C1 segment of cervical spinal cord (tissue), 14 donors: ENCODE measurements at regions not wholly inside any gene's neighbourhood (a gene's known extent, or its start where the extent isn't known, plus 50 kb on each side); places are given as distances from the start of the nearest gene placed in this dataset.
"Not testable (repeated sequence)": the region's sequence is repeated elsewhere in the genome, so short reads cannot be mapped to it uniquely, and the experiment has no call there.

Source experiments
- DNase-seq, 14 donors: peaks; one replicate each; lab custom pipeline; 2025; lab: John Stamatoyannopoulos, UW

DNA sequence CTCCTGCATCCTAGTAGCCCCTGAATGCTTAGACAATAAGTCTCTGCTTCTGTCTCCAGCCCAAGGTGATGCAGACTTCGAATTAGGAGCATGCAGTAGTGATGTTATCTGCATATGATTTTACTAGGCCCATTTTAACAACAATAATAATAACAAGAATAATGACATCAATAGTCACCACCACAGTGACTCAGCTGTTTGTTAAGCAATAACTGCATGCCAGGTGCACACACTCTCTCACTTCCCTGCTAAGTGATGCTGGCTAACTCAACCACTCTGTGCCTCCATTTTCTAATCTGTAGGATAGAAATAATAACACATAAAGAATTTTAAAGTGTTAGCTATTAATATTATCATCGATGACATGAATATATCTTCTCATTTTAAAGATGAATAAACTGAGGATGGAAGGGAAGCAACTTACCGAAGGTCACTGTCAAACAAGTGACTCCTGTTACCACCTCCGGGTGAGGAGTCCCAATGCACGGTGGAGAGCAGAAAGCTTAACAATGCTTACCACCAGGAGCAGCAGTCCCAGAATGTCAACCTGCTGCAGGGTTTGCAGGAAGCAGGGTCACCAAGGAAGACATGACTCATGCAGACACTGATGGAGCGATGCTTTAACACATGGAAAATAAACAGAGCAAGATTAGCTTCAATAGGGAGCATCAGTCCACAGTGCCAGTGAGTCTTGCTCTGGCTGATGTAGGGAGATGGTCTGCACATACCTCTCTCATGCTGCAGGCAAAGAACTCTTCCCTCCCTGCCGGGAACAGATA lies 290.2 kb downstream of the SPATA17 start:
- DNase-seq = no peak

DNA sequence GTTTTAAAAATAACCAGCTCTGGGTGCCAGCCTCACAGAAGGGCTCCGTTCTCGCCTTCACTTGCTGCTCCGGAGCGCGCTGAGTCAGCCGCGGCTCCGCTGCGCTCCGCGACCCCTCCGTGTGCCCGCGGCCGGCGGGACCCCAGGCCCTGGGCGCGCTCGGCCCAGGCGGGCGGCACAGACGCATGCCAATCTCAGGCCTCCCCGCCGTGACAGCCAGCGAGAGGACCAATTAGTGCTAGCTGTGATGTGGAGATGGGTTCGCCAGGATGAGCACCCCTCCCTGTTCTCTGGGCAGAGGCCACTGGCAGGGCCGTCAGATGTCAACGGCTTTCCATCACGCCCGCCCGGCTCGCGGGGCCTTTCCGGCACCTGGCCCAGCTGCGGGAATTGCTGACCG lies 293.8 kb downstream of the SPATA17 start:
- no peak for DNase-seq

DNA sequence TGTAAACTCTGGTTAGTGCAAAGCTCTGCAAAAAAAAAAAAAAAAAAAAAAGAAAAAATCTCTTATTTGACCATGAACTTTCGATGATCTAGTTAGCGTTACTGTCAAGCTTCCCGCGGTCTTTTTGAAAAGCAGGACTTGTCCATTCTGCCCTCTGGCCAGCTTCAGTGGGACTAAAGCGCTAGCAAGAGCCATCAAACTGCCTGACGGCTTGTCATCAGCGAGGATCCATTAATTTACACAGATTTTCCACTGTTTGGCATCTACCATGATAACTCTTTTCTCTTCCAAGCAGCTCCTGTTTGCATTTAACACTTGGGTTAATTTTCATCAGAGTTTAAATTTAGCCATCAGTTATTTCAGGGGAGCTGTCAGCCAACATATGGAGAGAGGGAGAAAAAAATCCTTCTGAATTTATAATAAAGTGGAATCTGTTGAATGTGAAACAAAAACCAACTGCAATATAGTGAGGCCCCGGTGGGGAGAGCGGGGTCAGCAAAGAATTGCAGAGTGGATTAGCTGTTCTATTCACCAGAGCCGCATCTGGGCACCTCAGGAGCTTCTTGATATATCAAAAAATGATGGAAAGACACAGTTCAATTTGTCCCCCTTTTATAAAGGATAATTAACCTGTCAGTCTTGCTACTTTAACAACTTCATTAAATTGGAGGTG lies 298.2 kb downstream of the SPATA17 start:
- no peak for DNase-seq

DNA sequence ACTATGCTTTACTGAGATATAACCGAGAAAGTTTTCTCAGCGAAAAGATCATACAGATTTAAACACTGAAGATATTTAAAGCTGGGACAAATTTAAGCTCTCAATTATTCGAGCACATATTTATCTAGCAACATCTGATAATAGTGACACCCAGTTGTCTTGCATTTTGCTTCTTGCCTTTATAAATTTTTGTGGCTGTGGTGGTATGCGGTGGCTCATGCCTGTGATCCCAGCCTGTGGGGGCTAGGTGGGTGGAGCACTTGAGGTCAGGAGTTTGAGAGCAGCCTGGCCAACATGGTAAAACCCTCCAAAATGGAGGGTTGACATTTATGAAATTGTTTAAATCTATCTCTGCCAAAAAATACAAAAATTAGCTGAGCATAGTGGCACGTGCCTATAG lies 312.2 kb downstream of the SPATA17 start:
- no peak for DNase-seq

DNA sequence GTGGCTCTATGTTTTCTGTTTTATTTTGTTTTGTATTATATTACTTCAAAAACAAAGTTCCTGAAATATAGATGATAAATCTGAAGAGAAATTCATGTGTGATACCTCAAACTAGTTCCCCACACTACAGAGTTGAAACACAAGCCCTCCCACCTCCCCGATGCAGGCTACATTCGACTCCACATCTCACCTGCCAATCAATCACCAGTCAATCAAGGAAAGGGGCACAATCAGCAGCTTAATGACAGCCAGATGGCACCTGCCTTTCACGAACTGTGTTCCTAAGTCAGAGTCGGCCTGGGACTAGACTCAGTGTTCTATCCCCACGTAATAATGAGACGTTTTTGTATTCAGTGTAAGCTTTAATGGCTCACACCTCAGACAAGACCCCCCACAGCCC lies 313.4 kb downstream of the SPATA17 start:
- no peak for DNase-seq

DNA sequence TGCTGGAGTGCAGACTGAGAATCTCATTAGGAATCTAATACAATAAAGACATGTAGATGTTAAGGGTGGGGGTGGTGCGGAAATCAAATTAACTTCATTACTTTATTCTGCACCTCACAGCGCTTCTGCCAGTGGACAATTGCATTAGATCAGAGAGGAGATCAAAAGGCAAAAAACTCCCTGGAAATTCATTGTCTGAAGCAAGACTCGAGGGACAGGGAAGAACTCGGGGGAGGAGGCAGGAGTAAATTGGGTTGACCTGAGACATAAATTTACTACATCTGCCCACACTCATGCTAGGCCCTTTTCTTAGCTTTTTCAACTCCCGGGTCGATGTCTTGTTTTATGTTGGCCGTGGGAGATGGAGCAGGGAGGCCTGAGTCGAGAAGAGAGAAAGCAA lies 315.4 kb downstream of the SPATA17 start:
- DNase-seq = no peak

DNA sequence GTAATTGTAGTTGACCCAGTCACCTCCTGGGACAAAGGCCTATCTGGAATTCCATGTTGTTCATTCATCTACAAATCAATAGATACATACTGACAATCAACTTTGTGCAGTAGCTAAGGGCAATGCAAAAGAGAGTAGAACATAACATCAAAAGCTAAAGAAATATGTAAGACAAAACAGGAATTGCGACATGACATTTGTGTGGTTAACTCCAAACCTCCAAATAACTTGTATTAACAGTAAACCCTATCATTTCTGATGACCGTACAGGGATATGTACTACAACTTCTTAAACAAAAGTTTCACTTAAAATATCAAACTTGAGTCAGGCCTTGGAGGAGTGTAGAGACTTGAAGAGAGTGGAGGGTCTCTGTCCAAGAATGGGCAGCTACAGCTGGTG lies 317.6 kb downstream of the SPATA17 start:
- DNase-seq = no peak

DNA sequence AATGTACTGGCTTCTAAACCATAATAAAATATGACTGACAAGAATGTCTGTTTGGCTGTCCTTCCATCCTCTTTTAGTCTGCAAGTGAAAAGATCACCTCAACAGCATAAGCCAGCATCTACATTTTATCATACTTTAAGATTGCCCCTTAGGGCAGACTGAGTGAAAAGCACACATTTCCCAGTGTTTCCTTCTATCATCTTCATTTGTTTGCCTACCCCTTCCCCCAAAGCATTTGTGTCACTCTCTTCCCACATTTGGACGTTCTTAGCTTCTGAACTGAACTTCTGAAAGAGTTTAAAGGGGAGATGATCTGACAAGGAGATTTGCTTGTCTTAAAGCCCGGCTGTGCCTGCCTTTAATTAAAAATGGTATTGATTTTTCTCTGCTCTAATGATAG lies 322.2 kb downstream of the SPATA17 start:
- DNase-seq = no peak

DNA sequence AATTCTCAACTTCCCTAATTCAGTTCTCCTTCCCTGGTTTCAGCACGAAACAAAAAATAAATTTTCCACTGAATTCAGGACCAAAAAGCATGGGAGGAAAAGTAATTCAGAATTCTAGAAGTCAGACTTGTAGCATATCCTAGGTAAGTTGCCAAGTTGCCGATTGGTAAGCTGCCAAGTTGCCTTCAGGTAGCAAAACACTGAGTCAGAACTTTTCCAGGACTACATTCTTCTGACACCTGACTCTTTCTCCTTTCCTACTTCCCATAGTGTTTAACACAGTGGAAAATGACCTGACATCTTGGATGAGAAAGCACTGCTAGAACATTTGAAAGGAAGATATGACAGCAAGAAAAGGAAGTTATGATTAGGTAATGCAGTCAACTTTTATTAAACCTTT lies 322.8 kb downstream of the SPATA17 start:
- DNase-seq = no peak

DNA sequence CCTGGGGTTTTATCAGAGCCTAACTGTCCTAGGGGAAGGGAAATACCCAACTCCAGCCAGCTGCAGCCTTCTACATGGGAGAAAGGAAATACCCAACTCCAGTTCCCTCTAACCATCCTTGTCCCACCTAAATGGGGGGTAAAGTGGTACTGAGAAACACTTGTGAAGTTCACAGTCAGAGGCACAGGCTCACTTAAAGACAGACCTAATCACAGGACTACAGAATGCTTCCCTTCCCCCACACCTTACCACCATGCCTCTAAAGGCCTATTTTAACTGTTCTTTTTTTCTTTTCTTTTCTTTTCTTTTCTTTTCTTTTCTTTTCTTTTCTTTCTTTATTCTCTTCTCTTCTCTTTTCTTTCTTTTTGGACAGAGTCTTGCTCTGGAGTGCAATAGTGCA lies 324.6 kb downstream of the SPATA17 start:
- no peak for DNase-seq

DNA sequence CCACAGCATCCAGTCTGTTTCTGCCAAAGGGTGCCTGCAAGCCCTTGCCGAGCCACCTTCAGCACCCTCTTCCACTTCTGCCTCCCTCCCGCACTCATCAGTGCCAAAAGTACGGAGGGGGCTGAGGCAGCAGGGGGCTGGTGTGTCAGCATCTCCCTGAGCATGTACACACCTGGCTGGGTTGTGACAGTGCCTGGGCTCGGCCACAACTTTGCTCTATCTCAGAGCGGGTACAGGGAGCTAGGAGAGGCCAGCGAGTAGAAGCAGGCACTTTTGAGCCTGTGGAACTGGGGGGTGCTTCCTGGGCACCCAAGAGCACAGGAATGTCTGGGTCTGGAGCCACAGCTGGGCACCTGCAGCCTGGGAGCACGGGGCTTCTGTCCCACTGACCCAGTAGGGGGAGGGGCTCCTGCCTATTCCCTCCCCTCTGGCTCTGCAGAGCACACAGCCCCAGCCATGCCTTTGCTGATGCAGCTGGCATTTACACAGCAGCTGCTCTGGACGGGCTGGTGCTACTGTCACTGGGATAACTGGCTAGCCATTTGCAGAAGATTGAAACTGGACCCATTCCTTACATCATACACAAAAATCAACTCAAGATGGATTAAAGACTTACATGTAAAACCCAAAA lies 319.8 kb upstream of the RRP15 start:
- DNase-seq = no peak

DNA sequence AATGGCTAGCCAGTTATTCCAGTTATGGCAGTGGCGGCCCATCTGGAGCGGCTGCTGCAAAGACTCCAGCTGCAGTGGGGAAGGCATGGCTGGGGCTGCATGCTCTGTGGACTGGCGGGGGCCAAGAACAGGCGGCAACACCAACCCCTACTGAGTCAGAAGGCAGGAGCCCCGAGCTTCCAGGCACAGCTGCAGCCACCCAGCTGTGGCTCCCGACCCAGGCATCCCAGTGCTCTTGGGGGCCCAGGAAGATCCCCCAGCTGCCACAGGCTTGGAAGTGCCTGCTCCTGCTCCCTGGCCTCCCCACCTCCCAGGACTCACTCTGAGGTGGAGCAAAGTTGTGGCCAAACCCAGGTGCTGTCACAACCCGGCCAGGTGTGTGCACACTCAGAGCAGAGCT lies 317.0 kb upstream of the RRP15 start:
- DNase-seq = no peak

DNA sequence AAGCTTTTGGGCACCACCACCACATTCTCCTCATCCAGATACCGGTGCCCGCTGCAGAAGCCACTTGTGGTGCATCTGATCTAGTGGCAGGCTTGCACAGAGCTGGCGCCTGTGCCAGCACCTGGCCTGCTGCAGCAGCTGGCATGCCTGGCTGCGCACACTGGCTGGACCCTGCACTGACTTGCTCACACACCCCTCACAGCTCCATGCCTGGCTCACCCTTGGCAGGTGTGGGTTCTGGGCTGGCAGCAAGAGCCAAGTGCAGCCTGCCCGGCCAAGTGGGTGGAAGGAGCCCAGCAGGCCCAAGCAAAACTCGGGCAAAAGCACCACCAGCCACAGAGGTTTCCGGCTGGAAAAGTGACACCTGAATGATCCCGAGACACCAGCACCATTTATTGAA lies 315.7 kb upstream of the RRP15 start:
- DNase-seq = no peak

DNA sequence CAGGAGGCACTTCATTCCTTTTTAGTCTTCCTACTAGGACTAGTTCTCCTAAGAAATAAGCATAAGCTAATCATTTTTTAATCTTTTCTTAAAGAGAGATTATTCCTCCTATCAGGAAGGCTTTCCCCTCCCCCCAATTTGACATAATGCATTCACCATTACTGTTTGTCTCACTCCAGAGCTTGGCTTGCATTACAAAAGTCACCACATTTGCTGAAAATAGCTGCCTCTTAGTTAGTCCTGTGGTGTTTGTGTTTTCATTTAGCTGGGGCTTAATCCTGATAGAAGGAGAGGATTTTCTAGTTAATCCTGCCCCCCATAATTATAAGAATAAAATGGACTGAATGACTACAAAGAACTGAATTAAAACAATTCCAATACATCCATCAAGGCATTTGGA lies 307.1 kb upstream of the RRP15 start:
- DNase-seq = no peak

DNA sequence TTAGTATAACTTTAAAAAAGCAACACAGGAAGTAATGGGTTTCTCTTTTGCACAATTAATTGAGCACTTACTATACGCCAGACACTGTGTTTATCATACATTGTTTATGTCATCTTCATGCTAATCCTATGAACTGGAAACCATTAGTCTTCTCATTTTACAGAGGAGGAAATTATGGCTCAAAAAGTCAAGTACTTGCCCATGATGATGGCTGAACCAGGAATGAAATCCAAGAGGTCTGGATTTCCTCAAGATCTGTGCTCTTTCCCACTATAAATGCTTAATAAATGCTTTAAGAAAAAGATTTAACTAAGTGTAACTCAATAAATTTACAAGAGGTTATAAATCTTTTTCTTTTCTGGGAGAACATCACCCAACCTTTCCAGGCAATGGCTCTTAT lies 303.7 kb upstream of the RRP15 start:
- DNase-seq = no peak

DNA sequence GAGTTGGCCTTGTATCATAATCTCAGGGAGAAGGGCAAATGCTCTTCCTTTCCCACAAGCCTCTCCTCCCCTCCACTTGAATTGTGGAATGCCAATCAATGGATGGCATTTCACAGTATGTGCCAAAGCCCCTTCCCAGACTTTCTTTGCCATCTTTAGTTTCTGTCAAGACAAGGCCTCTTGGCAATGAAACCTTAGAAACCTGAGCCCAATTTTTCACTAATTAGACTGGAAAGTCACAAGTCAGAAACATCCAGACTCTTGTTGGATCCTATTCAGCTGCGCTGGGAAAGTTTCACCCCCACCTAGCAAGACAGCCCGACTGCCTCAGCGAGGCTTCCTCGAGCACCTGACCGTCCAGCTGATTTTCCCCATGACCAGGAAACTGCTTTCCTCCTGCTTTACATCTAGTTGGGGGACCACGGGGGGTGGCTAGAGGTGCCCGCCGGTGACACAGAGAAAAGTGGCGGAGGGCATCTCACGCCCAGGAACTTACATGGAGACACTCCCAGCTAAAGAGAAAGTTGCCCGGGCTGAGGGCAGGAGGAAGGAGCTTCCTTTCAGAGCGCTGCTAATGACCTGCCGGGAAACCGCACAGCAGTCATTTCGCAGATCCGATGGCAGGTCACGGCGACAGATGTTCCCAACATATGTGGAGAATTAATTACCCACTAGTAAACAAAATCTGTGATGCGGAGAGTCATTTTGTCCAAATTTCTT lies 302.6 kb upstream of the RRP15 start:
- DNase-seq = no peak

DNA sequence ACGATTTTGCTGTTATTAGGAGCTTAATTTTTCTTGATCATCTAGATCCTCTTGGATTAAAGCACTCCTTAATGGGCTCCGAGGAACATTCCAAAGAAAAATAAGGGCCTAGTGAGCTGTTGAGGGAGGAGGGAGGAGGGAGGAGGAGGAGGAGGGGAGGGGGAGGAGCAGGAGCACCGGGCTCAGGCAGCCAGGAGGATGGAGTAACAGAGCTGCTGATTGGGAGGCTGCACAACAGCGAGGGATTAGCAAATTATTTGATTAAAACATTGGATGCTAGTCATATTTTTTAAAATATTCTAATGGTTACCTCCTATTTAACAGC lies 302.1 kb upstream of the RRP15 start:
- DNase-seq = no peak

DNA sequence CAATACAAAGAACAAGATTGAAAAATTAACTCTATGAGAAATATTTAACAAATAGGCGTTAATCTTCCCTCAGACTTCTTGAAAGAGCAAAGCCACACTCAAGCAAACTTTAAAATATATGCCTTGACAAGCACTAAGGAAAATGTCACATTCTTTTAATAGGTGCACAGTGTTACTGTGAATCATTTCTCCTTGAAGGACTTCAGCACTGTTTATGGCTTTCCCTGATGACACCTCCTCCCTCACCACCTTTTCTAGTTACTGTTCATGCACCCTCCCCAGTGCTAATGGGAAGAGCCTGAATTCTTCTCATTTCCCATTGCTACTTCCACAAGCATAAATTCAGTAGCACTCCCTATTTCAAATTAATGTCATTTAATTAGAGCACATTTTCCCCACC lies 299.5 kb upstream of the RRP15 start:
- no peak for DNase-seq

DNA sequence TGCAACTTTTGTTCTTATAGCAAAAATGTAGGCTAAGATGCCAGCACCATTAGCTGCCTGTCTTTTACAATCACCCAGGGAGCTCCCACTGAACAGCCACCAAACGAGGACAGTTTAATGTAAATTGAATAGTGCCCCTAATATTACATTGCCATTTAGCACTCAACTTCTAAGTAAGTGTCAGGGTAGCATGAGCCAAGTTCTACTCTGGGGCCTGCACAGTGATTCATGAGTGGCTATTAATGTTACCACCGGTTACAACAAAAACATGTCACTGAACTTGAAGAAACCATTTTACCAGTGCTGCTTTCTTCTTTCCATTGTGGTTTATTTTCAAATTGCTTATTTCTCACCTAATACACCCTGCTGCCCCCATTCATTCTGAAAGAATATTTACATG lies 295.6 kb upstream of the RRP15 start:
- no peak for DNase-seq

DNA sequence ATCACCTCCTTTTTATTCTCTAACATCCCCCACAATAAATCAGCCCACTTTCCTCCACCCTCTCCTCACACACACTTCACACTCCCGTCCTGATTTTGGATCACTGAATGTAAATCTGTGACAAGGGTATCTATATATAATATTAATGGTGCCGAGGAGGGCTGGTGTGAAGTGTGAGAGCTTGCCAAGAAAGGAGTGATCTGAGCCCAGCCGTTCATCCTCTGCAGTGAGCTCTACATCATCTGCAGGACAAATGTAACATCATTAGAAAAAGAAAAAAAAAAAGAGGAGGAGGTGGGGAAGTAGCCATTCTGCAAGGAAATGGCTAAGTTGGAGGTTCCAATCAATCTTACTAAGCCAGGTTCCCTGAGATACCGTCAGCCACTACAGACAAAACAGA lies 291.7 kb upstream of the RRP15 start:
- DNase-seq = no peak

DNA sequence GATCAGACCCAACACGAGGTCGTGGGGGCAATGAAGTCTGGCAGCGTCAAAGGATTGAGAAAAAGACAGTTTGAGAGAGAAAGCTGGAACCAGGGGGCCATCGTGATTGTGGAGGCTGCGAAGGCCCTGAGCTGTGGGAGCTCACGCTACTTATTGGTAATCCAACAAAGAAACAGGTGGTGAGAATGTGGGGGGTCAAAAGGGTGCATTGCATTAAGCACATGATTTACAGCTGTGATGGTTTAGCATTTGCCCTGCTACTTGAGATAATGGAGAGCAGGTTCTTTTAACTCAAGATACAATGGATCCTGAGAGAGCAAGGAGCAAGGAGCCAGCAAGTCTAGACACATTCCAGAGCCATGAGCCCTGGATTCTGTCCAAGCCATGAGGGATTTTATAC lies 276.8 kb upstream of the RRP15 start:
- not testable (repeated sequence) for DNase-seq

DNA sequence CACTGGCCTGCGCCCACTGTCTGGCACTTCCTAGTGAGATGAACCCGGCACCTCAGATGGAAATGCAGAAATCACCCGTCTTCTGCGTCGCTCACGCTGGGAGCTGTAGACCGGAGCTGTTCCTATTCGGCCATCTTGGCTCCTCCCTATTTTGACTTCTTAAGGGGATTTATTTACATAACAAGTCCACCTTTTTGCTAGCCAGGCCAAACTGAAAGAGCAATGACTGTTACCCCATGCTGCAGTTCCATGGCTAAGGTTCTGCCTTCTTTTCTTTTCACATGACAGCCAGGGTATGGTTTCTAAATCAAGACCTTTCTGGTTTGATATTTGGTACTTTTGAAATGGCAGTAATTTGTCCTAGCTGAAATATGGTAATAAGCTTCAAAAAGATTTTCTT lies 270.0 kb upstream of the RRP15 start:
- not testable (repeated sequence) for DNase-seq
